ENCODE measurements at regions not wholly inside any gene's neighbourhood (a gene's known extent, or its start where the extent isn't known, plus 50 kb on each side); places are given as distances from the start of the nearest gene placed in this dataset.

- in situ Hi-C loops (cut with HindIII; ENCODE audit: low sequenced_read_pairs) = no loop called here
- DNase-seq (ENCODE audit: low read depth) = no peak
- no peak for TF ChIP-seq CTCF (IDR thresholded peaks at IDR 0.05; ENCODE audit: low read depth, low read length, missing control alignments)
- H3K4me3 ChIP-seq (ENCODE audit: low read depth, low read length) = no peak overlapping the region
Measured at GRCh38 chr6:120622127-120622631, 712.1 kb downstream of the TBC1D32 start.

- in situ Hi-C loops (cut with HindIII; ENCODE audit: low sequenced_read_pairs) = no loop called here
- TF ChIP-seq CTCF (IDR thresholded peaks at IDR 0.05; ENCODE audit: low read depth, low read length, missing control alignments) = no peak
- no peak for DNase-seq (ENCODE audit: low read depth)
- H3K4me3 ChIP-seq (ENCODE audit: low read depth, low read length) = no peak overlapping the region
Measured at GRCh38 chr6:120620900-120621299, 713.4 kb downstream of the TBC1D32 start.

- no peak for DNase-seq (ENCODE audit: low read depth)
- no peak for TF ChIP-seq CTCF (IDR thresholded peaks at IDR 0.05; ENCODE audit: low read depth, low read length, missing control alignments)
- in situ Hi-C loops (cut with HindIII; ENCODE audit: low sequenced_read_pairs) = no loop called here
- H3K4me3 ChIP-seq (ENCODE audit: low read depth, low read length) = no peak overlapping the region
Measured at GRCh38 chr6:120615238-120615637, 719.0 kb downstream of the TBC1D32 start.

- H3K4me3 ChIP-seq (ENCODE audit: low read depth, low read length) = no peak overlapping the region
- in situ Hi-C loops (cut with HindIII; ENCODE audit: low sequenced_read_pairs) = no loop called here
- TF ChIP-seq CTCF (IDR thresholded peaks at IDR 0.05; ENCODE audit: low read depth, low read length, missing control alignments) = no peak
- DNase-seq (ENCODE audit: low read depth) = no peak
Measured at GRCh38 chr6:120614723-120615122, 719.6 kb downstream of the TBC1D32 start.

- in situ Hi-C loops (cut with HindIII; ENCODE audit: low sequenced_read_pairs) = no loop called here
- no peak for TF ChIP-seq CTCF (IDR thresholded peaks at IDR 0.05; ENCODE audit: low read depth, low read length, missing control alignments)
- DNase-seq (ENCODE audit: low read depth) = peak; percentile 57
- no peak overlapping the region for H3K4me3 ChIP-seq (ENCODE audit: low read depth, low read length)
Measured at GRCh38 chr6:120608826-120609225, 725.5 kb downstream of the TBC1D32 start.

GRCh38 chr6:120606743-120607142 lies 727.5 kb downstream of the TBC1D32 start:
- DNase-seq (ENCODE audit: low read depth) = no peak
- in situ Hi-C loops (cut with HindIII; ENCODE audit: low sequenced_read_pairs) = no loop called here
- no peak for TF ChIP-seq CTCF (IDR thresholded peaks at IDR 0.05; ENCODE audit: low read depth, low read length, missing control alignments)
- H3K4me3 ChIP-seq (ENCODE audit: low read depth, low read length) = no peak overlapping the region

GRCh38 chr6:120604510-120604909 lies 729.8 kb downstream of the TBC1D32 start:
- in situ Hi-C loops (cut with HindIII; ENCODE audit: low sequenced_read_pairs) = no loop called here
- no peak for DNase-seq (ENCODE audit: low read depth)
- H3K4me3 ChIP-seq (ENCODE audit: low read depth, low read length) = no peak overlapping the region
- TF ChIP-seq CTCF (IDR thresholded peaks at IDR 0.05; ENCODE audit: low read depth, low read length, missing control alignments) = no peak
